HG03064 (cell line): ENCODE measurements at regions not wholly inside any gene's neighbourhood (a gene's known extent, or its start where the extent isn't known, plus 50 kb on each side); places are given as distances from the start of the nearest gene placed in this dataset.
"Not testable (repeated sequence)": the region's sequence is repeated elsewhere in the genome, so short reads cannot be mapped to it uniquely, and the experiment has no call there.

Experiments used
- ATAC-seq: cut with Tn5 transposase; IDR thresholded peaks from one replicate; pipeline ENCODE4 v1.9.1; 2021; ENCODE audit warnings: low read depth; ENCODE audit not compliant: unreplicated experiment

DNA sequence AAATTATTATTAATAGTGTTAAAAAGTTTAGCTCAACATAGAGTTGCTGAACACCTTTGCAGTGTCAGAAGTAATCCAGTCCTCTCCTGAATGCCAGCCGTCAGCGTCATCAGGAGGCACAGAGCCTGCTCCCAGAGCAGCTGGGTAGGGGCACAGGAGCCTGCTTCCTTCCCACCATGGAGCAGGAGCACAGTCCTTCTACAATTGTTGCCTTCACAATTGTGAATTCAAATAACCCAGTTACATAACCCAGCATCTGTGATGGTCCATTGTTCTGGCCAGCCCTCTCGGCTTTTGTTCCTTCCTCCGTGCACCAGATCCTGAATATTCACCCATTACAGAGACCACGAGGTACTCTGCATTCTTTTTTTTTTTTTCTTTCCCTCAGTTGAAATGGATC is 393.9 kb upstream of the MAF start:
- ATAC-seq: no peak

DNA sequence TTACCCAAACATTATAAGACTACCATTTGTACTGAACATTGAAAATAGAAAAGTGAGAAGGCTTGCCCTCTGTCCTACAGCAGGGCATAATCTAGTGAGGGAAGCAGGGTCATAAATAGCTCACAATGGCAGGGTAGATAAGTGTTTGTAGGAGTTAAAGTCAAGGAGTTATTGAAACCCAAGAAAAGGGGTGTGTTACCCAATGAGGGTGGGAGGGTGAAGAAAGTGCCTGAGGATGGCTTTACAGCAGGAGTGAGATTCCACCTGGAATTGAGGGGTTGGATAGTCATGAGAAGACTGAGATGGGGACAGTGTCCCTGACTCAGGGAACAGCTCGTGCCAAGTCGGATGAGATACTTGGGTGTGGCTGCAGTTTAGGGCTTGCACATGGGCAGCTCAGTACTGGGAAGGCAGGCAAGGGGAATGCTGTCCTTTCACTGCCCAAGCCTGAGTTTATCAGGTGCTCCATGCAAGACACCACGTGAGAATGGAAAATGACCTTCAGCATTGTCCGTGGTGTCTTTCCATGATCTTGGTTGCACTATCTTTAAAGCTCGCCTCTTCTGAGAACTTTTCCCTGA is 393.2 kb upstream of the MAF start:
- no peak for ATAC-seq

DNA sequence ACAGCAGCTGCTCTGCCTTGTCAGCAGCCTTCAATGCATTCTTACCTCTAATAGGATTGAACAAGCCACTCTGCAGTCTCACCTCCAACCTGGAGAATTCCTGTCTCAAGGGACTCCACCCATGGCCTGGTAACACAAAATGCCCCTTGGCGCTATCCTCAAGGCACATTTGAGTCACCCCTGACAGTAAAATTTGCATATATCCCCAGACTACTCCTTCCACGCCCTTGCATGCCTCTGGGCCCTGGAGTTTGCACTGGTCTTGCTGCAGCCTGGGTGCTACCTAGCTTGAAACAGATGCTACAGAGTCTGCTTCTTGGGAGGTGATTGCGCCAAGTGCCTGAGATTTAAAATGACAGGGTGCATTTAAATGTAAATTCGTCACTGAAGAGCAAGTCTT is 391.4 kb upstream of the MAF start:
- ATAC-seq: no peak

DNA sequence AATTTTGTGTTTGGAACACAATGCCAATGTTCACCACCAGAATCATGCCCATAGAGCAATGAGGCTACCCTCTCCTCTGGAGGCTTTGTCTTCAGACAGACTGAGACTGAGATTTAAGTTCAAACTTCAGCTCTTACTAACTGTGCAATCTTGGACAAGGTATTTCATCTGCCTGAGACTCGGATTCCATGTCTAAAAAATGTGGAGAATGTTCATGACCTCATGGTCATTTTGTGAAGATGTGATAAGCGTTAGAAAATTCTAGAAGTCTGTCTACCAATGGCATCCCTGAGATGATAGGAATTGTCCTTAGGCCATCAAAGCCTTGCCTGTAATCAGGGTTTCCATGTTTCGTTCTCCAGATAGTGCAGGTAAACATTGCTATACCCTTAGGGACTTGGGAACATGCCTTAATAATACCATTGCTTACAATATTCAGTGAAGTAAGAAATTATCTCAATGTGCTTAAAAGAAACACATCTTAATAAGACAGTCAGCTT is 388.2 kb upstream of the MAF start:
- no peak for ATAC-seq

DNA sequence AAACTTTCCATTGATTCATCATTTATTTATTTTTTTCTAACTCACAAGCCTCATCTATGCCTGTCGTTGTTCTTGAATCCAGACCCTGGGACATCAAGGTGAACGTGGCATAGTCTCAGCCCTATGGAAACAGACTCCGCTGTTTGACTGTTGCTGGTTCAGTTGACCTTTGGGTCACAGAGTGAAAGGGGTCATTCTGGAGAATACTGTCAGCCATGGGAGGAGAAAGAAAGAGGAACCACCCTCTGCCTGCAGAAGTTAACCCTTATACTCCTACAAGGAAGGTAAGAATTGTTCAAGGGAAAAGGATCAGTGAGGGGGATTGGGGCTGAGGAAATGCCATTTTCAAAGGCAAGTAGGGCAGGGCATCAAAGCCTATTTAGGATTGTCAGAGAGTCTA is 387.6 kb upstream of the MAF start:
- ATAC-seq: no peak

DNA sequence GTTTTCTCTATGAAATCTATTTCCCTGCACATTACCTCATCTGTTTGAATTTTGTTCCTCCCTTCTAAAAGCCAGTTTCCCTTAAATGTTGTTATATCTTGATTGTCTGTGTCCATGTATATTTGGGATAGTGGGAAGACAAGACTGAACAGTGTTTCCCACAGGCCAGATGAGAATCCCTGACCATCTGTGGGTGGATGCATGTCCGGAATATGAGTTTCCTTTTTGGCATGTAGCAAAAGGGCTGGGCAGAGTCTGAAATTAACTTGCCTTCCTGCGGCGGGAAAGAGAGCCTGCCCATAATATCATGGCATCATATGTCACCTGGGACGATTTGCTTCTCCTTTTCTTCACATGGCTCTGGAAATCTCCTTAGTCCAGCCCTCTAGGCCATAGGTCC is 385.8 kb upstream of the MAF start:
- ATAC-seq: no peak

DNA sequence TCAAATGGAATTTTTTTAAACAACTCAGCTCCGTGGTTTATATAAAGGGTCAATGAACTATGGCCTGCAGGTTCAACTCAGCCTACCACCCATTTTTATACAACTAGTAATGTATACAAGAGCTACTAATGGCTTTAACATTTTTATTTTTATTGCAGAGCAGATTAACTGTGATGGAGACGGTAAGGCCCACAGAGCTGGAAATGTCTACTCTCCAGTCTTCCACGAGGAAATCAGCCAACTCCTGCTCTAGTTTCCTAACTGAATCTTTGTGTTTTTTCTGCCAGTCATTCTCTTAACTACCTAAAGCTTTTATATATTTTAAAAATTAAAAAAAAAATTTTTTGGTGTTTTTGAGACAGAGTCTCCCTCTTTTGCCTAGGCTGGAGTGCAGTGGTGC is 385.1 kb upstream of the MAF start:
- ATAC-seq: no peak

DNA sequence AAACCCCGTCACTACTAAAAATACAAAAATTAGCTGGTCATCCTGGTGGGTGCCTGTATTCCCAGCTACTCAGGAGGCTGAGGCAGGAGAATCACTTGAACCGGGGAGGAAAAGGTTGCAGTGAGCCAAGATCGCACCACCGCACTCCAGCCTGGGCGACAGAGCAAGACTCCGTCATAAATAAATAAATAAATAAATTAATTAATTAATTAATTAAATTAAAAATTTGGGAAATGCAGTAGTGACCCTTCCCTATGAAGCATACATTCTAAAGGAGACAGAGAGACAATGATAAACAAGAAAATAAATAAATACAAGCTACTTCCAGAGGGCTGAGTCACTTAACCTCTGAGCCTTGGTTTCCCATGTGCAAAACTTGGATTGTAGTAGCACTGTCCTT is 383.6 kb upstream of the MAF start:
- not testable (repeated sequence) for ATAC-seq

DNA sequence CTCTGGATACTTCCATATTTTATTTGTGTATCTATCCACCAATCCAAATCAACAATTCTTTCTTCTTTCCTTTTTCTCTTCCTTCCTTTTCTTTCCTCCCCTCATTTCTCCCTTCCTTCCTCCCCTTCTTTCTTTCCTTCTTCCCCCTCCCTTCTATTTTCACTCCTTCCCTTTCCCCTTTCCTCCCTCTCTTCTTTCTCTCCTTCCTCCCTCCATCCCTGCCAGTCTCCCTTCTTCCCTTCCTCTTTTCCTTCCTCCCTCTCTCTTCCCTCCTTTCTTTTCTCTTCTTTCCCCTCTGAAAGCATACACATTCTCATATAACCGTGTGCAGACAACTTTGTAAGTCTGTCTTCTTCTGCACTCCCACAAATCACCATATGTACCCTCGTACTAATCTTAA is 382.3 kb upstream of the MAF start:
- ATAC-seq: no peak

DNA sequence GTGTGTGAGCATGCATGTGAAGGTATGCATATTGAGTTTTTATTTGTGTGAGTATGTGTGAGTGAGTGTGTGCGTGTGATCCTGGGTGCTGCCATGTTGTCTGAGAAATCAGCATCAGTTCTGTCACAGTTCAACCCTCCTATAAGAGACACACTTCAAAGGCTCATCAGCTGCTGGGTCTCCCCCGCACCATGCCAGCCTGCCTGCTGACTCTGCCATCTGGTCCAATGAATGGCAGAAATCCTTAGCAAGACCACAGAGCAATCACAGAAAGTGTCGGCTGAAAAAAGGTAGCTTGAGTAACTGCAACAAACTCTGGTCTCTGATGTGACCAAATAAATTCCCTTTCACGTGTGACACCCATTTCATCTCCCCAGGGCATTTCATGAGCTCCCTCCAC is 381.8 kb upstream of the MAF start:
- no peak for ATAC-seq

DNA sequence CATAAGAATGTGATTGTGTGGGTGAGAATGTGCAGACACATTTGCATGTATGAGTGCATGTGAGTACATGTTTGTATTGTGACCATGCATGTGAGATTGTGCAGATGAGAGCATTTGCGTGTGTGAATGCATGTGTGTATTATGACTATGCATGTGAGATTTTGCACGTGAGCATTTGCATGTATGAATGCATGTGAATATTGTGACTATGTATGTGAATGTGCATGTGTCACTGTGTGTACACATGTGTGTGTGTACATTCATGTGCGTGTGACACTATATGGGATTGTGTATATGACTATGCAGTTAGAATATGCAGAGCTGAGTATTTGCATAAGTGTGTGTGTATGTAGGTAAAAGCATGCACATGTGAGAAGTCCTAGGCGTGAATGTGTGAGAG is 381.3 kb upstream of the MAF start:
- ATAC-seq: no peak

DNA sequence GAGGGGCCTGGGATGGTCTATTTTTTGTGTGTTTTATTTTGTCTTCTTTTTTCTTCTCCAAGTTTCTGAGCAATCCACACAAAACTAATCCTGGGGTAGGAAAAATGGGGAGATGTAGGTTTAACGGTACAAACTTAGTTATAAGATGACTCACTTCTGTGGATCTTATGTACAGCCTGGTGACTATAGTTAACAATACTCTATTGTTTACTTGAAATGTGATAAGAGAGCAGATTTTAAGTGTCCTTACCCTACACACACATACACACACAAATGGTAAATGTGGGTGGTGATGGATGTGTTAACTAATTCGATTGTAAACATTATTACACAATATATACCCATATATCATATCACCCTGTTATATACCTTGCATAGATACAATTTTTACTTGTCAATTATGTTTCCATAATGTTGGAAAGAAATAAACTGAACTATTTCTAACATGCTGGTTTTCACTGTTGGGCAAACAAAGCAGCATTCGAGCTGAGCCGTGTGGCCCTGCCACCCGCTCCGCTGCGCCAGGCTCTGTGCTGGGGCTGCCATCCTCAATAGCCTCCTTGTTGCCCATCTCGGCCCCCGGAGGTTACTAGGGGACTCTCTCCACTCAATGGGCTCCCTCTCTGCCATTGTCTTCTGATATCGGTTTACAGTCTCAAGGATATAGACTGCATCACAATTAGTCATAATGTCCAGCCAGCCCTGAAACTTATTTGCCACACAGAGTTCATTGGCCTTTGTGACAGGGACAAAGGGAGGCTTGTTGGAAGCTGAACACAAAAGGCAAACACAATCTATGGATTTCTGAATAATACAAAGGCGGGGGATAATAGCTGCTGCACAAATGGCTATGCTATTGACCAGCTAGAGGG is 380.3 kb upstream of the MAF start:
- no peak for ATAC-seq

DNA sequence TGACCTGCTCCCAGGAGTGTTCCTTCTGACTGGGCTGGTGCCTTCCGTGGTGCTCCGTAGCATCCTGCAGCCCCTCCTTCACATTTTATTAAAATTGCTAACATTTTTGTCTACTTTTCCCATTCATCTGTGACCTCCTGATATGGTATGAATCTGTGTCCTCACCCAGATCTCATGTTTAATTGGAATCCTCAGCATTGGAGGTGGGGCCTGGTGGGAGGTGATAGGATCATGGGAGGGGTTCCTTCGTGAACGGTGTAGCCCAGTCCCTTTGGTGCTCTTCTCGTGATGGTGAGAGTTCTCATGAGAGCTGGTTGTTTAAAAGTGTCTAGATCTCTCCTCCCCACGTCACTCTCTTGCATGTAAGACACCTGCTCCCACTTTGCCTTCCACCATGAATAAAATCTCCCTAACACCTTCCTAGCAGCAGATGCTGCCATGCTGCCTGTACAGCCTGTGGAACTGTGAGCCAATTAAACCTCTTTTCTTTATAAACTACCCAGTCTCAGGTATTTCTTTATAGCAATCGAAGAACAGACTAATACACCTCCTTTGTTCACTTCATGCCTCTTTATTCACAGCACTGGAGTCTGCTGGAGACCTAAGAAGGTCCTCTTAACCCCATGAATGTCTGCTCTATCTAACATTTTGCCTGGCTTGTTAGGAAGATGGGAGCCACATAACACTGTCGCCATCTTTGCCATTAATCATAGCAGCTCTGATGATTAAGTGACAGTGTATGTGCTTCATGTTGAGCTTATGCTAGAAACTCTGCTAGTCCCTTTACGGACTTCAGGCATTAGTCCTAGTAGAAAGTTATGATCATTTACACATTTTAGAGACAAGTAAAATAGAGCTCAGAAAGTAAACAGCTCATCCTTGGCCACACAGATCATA is 377.7 kb upstream of the MAF start:
- no peak for ATAC-seq

DNA sequence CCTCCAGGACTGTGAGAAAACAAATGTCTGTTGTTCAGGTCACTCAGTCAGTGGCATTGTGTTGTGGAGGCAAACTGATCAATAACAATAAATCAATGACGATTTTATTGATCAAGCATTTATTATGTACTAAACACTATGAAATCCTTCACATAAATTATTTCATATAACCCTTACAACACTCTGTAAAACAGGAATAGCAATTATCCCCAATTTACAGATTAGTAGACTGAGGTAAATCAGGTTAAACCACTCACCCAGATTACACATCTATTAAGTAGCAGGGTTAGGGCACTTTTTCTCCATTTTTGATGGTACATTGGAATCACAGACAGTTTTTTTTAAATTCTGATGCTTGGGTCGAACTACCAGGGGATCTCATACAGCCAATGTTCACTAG is 372.8 kb upstream of the MAF start:
- ATAC-seq: no peak

DNA sequence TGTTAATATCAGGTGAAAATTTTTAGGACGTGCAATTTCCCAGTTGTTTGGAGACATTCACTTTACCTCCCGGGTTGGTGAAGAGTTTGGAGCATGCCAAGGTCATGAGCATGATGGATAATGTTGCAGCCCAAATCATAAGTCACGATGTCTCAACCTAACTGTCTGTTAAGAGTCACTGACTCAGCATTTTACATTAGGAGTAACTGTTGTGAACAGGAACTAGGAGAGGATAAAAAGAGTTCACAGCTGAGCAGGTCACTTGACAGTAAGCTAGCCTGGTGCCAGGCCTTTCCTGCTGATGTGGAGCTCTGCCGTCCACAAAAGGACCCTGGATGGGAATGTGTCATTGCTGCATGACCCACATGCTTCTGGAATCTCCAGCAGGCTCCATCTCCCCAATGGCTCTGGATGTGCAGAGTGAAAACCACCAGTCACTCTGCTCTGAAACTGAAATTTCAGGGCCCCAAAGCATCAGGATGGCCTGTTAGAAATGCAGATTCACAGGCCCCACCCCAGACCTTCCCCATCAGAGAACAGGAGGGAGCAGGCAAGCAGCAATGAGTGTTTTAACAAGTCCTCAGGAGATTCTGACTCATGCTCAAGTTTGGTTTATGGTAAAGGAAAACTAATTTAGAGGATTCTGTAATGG is 371.6 kb upstream of the MAF start:
- ATAC-seq: no peak

DNA sequence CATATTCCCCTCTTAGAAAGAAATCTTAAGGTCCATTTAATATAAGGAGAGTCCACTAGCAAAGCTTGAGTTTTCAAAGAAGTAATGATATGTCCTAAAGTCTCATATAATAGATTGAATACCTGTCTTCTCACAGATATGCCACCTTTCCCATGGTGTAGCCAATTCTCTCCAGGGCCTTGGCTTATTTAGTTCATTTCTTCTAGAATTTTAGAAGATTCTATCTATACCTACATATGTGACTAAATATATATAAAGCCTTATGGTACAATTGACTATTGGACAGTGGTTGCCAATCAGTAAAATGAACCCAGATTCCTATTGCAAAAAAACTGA is 370.7 kb upstream of the MAF start:
- no peak for ATAC-seq

DNA sequence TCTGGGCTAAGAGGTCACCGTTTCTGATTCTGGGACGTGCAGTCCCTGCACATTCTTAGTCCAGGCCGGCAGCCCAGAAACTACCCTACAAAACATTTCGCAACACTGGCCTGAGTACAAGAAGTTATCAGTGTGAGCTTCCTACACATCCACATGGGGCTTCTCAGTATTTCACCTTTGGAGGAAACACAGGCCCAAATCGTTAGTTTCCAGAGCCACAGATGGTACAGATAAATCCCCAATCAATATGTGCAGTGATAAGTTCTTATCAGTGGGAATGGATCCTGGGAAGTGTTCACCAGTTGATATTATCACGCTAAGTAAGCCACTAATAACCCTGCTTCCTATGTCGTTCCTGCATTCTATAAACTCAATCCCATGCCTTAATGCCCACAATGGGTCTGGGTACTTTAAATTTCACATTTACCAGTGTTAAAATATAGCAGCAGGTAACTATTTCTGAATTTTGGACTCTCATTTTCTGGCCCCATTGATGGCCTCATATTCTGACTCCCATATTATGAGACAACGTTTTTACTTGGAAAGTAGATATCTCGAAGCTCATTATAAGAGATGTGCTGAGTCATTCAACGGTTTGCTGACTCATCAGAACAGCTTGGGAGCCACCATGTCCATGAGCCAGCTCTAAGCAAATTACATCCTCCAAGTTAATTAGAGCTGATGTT is 370.2 kb upstream of the MAF start:
- no peak for ATAC-seq

DNA sequence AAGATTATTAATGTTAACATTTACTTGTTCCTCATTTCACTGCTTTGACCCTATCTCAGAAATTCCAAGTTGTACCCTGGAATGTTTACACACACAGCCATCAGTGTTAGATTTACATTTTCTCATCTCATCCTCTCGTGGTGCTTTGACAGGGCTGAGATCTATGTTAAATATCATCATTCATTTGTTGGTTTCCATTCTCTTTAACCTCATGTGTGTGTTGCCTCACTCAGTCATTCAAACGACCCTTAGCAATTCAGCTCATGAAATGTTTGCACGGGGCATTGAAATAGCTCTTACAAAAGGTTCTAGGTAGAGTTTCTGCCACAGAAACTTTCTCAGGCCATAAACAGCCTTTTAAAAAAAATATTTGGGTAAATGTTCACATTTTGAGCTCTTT is 369.6 kb upstream of the MAF start:
- no peak for ATAC-seq

DNA sequence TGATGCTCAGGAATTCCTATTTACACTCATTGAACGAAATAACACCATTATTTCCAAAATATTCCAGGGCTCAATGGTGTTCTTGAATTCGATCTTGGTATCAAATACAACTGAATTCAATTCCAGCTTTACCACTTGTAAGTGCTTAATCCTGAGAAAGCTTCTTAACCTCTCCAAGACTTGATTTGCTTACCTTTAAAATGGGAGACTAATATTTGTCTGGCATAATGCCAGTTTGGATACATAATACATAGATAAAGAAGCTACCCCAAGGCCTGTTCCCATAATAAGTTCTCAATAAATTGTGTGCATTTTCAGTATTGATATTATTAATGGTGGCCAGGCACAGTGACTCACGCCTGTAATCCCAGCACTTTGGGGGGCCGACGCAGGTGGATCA is 368.9 kb upstream of the MAF start:
- ATAC-seq: no peak

DNA sequence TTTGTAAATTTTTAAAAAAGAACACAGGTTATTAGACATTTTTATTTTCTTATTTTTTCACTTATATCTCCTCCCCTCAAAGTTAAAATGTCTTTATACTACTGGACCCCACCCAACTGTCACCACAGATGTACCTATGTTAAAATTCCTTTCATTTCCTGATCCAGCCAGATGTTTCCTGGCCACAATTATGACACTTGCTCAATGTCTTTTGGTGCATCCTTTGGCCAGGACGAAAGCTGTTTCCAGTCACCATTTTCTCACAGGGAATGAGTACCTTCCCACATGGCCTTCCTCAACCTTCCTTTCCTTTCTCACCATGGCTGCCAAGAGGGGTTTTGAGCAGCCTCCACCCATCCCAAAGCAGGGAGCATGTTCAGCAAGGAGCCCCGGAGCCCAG is 365.7 kb upstream of the MAF start:
- no peak for ATAC-seq
